ENCODE measurements at regions not wholly inside any gene's neighbourhood (a gene's known extent, or its start where the extent isn't known, plus 50 kb on each side); places are given as distances from the start of the nearest gene placed in this dataset.

- Mint-ChIP-seq H3K9me3 (no peaks in the 10 kb centered on the region), H3K27ac (no peak overlapping the region), H3K36me3 (ENCODE audit: low read depth) (no peaks in the 10 kb centered on the region), H3K4me3 (no peak overlapping the region), H3K4me1 (no peaks in the 10 kb centered on the region), H3K27me3 (no peaks in the 10 kb centered on the region)
- intact Hi-C loops (cut with micrococcal nuclease), result loop anchor here (10.0 kb wide), 1 partner anchor 63 kb away; no protein-coding TSS in a partner anchor
- no peak for DNase-seq
Measured at GRCh38 chr18:71727909-71728308, 816.2 kb downstream of the CBLN2 start.

GRCh38 chr18:71725256-71725655, 818.9 kb downstream of the CBLN2 start:
- Mint-ChIP-seq H3K4me1 (no peaks in the 10 kb centered on the region), H3K9me3 (no peaks in the 10 kb centered on the region), H3K4me3 (no peak overlapping the region), H3K27me3 (no peaks in the 10 kb centered on the region), H3K27ac (no peak overlapping the region), H3K36me3 (ENCODE audit: low read depth) (no peaks in the 10 kb centered on the region)
- intact Hi-C loops (cut with micrococcal nuclease), result loop anchor here (10.0 kb wide), 1 partner anchor 60 kb away; no protein-coding TSS in a partner anchor
- no peak for DNase-seq

DNA sequence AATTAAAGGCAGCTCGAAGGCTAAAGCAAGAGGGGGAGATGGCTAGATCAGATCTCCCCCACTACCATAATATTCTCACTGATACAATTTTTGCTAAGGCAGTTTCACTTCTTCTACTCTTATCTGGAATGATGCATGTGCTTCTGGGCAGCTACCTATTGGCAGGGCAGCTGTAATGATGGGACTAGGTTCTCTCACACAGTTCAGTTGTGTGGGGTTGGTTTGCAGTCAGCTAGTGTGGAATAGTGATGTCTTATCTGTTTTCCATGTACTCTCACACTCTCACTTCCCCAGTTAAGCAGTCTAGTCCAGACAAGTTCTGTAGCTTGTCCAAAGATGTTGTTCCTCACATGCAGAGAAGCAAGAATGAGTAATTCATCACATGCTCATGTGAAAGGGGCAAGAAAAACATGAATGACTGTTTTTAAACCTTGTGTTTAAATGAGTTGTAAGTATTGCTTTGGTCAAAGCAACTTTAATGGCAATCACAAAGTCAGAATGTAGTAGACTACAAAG, 836.1 kb downstream of the CBLN2 start:
- intact Hi-C loops (cut with micrococcal nuclease), result no loop called here
- H3K9me3 Mint-ChIP-seq, result no peaks in the 10 kb centered on the region
- DNase-seq, result no peak
- no peaks in the 10 kb centered on the region for H3K36me3 Mint-ChIP-seq (ENCODE audit: low read depth)
- no peak overlapping the region for H3K27ac Mint-ChIP-seq
- H3K4me3 Mint-ChIP-seq, result no peak overlapping the region
- H3K27me3 Mint-ChIP-seq, result no peaks in the 10 kb centered on the region
- no peaks in the 10 kb centered on the region for H3K4me1 Mint-ChIP-seq

DNA sequence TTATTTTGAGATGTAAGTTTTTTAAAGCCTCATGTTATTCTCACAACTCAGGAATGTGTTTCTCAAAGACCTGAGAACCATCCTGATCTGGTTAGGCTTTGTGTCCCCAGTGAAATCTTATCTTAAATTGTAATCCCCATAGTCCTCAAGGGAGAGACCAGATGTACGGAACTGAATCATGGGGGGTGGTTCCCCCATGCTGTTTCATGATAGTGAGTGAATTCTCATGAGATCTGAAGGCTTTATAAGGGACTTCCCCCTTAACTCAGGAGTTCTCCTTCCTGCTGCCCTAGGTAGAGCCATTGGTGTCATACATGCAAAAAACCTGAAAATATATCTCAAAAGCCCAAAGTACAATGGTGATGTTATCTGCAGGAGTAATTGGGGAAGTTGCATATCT, 836.7 kb downstream of the CBLN2 start:
- Mint-ChIP-seq H3K4me3 (no peak overlapping the region), H3K9me3 (no peaks in the 10 kb centered on the region), H3K27me3 (no peaks in the 10 kb centered on the region), H3K27ac (no peak overlapping the region), H3K36me3 (ENCODE audit: low read depth) (no peaks in the 10 kb centered on the region), H3K4me1 (no peaks in the 10 kb centered on the region)
- no peak for DNase-seq
- intact Hi-C loops (cut with micrococcal nuclease), result no loop called here

- no peak overlapping the region for H3K4me3 Mint-ChIP-seq
- H3K36me3 Mint-ChIP-seq (ENCODE audit: low read depth), result no peaks in the 10 kb centered on the region
- DNase-seq, result no peak
- intact Hi-C loops (cut with micrococcal nuclease), result no loop called here
- H3K27me3 Mint-ChIP-seq, result no peaks in the 10 kb centered on the region
- no peaks in the 10 kb centered on the region for H3K9me3 Mint-ChIP-seq
- H3K27ac Mint-ChIP-seq, result no peak overlapping the region
- no peaks in the 10 kb centered on the region for H3K4me1 Mint-ChIP-seq
Measured at GRCh38 chr18:71689416-71690160, 854.6 kb downstream of the CBLN2 start.

- no peaks in the 10 kb centered on the region for H3K4me1 Mint-ChIP-seq
- no peak overlapping the region for H3K4me3 Mint-ChIP-seq
- no peaks in the 10 kb centered on the region for H3K9me3 Mint-ChIP-seq
- H3K36me3 Mint-ChIP-seq (ENCODE audit: low read depth), result no peaks in the 10 kb centered on the region
- DNase-seq, result no peak
- intact Hi-C loops (cut with micrococcal nuclease), result no loop called here
- no peaks in the 10 kb centered on the region for H3K27me3 Mint-ChIP-seq
- H3K27ac Mint-ChIP-seq, result no peak overlapping the region
Measured at GRCh38 chr18:71682591-71682990, 861.6 kb downstream of the CBLN2 start.

- H3K9me3 Mint-ChIP-seq, result no peaks in the 10 kb centered on the region
- no peak overlapping the region for H3K4me3 Mint-ChIP-seq
- no peak overlapping the region for H3K27ac Mint-ChIP-seq
- intact Hi-C loops (cut with micrococcal nuclease), result no loop called here
- DNase-seq, result no peak
- no peaks in the 10 kb centered on the region for H3K4me1 Mint-ChIP-seq
- H3K27me3 Mint-ChIP-seq, result no peaks in the 10 kb centered on the region
- no peaks in the 10 kb centered on the region for H3K36me3 Mint-ChIP-seq (ENCODE audit: low read depth)
Measured at GRCh38 chr18:71678144-71678543, 866.0 kb downstream of the CBLN2 start.

DNA sequence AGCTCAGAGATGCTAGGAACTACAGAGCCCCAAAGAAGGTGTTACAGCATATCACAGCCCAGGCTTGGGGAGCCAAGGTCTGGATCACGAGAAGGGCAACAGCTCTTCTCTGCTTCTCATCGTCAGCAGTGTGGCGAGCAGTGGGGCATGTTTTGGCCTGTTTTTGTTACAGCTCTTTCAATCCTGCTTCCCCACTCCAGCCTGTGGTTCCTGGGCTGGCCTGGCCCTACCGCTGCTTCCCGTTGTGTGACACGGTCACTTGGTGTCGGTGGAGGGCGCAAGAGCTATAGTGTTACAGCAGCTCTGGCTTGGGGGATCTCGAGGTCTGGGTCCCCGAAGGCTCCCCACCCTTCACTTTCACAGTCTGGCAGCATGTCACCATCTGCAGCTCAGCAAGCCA, 870.2 kb downstream of the CBLN2 start:
- intact Hi-C loops (cut with micrococcal nuclease), result no loop called here
- Mint-ChIP-seq H3K36me3 (ENCODE audit: low read depth) (no peaks in the 10 kb centered on the region), H3K27ac (no peak overlapping the region), H3K9me3 (no peaks in the 10 kb centered on the region), H3K27me3 (no peaks in the 10 kb centered on the region), H3K4me1 (no peaks in the 10 kb centered on the region), H3K4me3 (no peak overlapping the region)
- no peak for DNase-seq

- Mint-ChIP-seq H3K36me3 (ENCODE audit: low read depth) (no peaks in the 10 kb centered on the region), H3K4me1 (no peaks in the 10 kb centered on the region), H3K9me3 (no peaks in the 10 kb centered on the region), H3K4me3 (no peak overlapping the region), H3K27me3 (no peaks in the 10 kb centered on the region), H3K27ac (no peak overlapping the region)
- intact Hi-C loops (cut with micrococcal nuclease), result no loop called here
- DNase-seq, result no peak
Measured at GRCh38 chr18:71673498-71673897, 870.6 kb downstream of the CBLN2 start.

- no peak for DNase-seq
- Mint-ChIP-seq H3K27me3 (no peaks in the 10 kb centered on the region), H3K9me3 (no peaks in the 10 kb centered on the region), H3K36me3 (ENCODE audit: low read depth) (no peaks in the 10 kb centered on the region), H3K4me1 (no peaks in the 10 kb centered on the region), H3K27ac (no peak overlapping the region), H3K4me3 (no peak overlapping the region)
- intact Hi-C loops (cut with micrococcal nuclease), result loop anchor here (10.0 kb wide), 1 partner anchor 58 kb away; no protein-coding TSS in a partner anchor
Measured at GRCh38 chr18:71666481-71666880, 877.7 kb downstream of the CBLN2 start.

DNA sequence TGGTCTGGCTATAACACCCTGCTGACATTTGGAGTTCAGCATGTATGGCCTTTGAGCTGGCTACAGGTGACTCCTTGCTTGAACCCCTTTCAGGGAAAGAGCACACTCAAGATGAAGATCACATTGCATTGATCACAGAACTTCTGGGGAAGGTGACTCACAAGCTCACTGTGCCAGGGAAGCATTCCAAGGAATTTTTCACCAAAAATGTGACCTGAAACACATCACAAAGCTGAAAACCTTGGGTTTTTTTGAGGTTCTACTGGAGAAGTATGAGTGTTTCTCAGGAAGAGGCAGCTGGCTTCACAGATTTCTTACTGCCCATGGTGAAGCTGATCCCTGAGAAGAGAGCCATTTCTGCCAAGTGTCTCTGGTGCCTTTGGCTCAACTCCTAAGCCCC, 879.0 kb downstream of the CBLN2 start:
- H3K27me3 Mint-ChIP-seq, result no peaks in the 10 kb centered on the region
- no peaks in the 10 kb centered on the region for H3K9me3 Mint-ChIP-seq
- H3K4me3 Mint-ChIP-seq, result no peak overlapping the region
- no peaks in the 10 kb centered on the region for H3K4me1 Mint-ChIP-seq
- H3K27ac Mint-ChIP-seq, result no peak overlapping the region
- H3K36me3 Mint-ChIP-seq (ENCODE audit: low read depth), result no peaks in the 10 kb centered on the region
- intact Hi-C loops (cut with micrococcal nuclease), result loop anchor here (10.0 kb wide), 1 partner anchor 60 kb away; no protein-coding TSS in a partner anchor
- no peak for DNase-seq

DNA sequence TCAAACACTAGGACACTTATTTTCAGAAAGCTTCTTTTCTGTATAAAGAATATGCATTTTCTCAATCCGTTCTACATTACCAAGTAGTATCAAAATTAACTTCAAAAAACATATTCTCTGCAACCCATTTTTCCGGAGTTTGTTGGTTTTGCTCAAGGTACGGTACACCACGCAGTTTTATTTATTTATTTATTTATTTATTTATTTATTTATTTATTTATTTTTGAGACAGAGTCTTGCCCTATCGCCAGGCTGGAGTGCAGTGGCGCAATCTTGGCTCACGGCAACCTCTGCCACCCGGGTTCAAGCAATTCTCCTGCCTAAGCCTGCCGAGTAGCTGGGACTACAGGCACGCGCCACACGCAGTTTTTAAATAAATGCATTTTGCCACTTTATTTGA, 900.3 kb downstream of the CBLN2 start:
- H3K27ac Mint-ChIP-seq, result no peak overlapping the region
- H3K36me3 Mint-ChIP-seq (ENCODE audit: low read depth), result no peaks in the 10 kb centered on the region
- DNase-seq, result no peak
- no peak overlapping the region for H3K4me3 Mint-ChIP-seq
- intact Hi-C loops (cut with micrococcal nuclease), result no loop called here
- H3K27me3 Mint-ChIP-seq, result no peaks in the 10 kb centered on the region
- H3K9me3 Mint-ChIP-seq, result no peaks in the 10 kb centered on the region
- no peaks in the 10 kb centered on the region for H3K4me1 Mint-ChIP-seq

- H3K9me3 Mint-ChIP-seq, result no peaks in the 10 kb centered on the region
- intact Hi-C loops (cut with micrococcal nuclease), result no loop called here
Measured at GRCh38 chr18:71630696-71631095, 913.4 kb downstream of the CBLN2 start.

GRCh38 chr18:71625556-71626090, 918.5 kb downstream of the CBLN2 start:
- H3K4me1 Mint-ChIP-seq, result no peaks in the 10 kb centered on the region
- intact Hi-C loops (cut with micrococcal nuclease), result no loop called here
- no peaks in the 10 kb centered on the region for H3K36me3 Mint-ChIP-seq (ENCODE audit: low read depth)

More at GRCh38 chr18:71630696-71631095, 913.4 kb downstream of the CBLN2 start:
- Mint-ChIP-seq H3K27me3 (no peaks in the 10 kb centered on the region), H3K36me3 (ENCODE audit: low read depth) (no peaks in the 10 kb centered on the region), H3K4me3 (no peak overlapping the region), H3K4me1 (no peaks in the 10 kb centered on the region), H3K27ac (no peak overlapping the region)
- no peak for DNase-seq

More at GRCh38 chr18:71625556-71626090, 918.5 kb downstream of the CBLN2 start:
- no peaks in the 10 kb centered on the region for H3K27me3 Mint-ChIP-seq
- DNase-seq, result no peak
- no peaks in the 10 kb centered on the region for H3K9me3 Mint-ChIP-seq
- H3K4me3 Mint-ChIP-seq, result no peak overlapping the region
- H3K27ac Mint-ChIP-seq, result no peak overlapping the region

All from activated CD4-positive, alpha-beta T cell treated with anti-CD3 and anti-CD28 coated beads, Interleukin-2, amount 10 ng/mL, durations not matched to agents 24 days and 14 days (primary cell).